CD4-positive, alpha-beta T cell treated with Interleukin-12 subunit alpha and Interleukin-12 subunit beta, for 1 hour (primary cell): ENCODE measurements at regions not wholly inside any gene's neighbourhood (a gene's known extent, or its start where the extent isn't known, plus 50 kb on each side); places are given as distances from the start of the nearest gene placed in this dataset.

ENCODE experiments used
- DNase-seq: peaks from one replicate; pipeline ENCODE4 v3.0.0-alpha.2; 2020

GRCh38 chr5:118029807-118030206 is 958.5 kb downstream of the DTWD2 start:
- no peak for DNase-seq

GRCh38 chr5:118022062-118022461 is 966.3 kb downstream of the DTWD2 start:
- DNase-seq = no peak

DNA sequence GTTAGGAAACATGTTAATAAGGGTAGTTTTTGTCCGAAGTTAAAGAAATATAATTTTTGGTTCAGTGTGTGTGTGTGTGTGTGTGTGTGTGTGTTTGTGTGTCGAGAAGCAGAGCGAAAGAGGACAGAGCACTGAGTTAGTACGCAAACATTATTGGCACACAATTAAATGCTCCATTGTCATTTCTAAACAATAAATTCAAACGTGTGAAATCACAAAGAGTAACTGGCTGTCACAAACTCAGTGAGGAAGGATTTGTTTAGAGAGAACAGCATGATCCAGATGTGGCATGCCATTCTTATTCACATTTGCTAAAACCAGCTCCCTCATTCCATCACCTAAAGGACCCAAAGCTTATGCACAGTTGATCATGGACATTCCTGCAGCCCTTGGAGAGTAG is 970.8 kb downstream of the DTWD2 start:
- DNase-seq = no peak

DNA sequence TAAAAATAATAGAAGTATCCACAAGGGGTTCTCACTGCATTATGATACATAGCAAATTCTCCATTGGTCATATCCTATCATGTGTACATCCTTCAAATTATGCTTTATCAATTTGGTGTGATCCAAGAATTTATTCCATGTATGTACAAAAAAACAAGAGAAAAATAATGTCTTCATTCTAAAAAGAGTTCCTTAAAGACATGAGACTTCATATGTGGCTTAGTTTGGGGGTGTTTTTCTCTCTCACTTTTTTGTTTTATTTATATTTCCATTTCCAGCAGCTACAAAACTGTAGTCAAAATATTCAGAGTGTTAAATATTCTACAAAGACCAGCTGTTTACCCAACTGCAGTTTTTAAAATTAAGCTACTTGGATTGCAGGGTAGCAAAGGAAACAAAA is 972.0 kb downstream of the DTWD2 start:
- no peak for DNase-seq

DNA sequence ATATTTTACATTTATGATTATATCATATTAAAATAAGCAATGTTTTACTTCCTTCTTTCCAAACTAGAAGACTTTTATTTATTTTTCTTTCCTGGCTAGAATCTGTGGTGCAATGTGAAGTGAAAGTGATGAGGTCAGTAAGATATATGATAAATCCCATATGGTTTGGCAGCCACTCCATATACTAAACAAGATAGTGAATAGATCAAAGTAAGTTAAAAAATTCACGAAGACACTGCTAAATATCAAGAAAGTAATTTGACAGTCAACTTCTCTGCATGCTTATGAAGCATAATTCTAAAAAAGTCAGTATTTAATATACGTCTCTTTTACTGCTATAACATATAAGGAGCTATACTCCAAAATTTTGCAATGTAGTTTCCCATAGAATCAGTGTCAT is 972.8 kb downstream of the DTWD2 start:
- no peak for DNase-seq

- DNase-seq = no peak
Measured at GRCh38 chr5:118009741-118010297, 978.5 kb downstream of the DTWD2 start.

DNA sequence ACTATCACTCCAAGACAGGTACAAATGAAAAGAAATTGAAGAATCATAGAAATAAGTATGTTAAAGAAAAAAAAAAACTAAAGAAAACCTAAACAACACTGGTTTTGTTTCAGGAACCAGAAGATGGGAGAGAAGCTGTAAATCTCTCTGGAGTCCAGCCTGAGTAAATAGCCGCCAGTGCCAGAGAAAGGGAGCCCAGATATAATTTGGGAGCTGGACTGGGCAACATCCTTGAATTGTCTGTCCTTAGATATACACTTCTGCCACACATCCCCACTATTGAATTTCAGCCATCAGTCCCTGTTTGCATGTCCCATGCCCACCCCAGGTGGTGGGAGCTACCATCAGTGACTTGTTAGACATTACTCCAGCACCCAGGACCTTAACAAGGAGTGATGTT is 979.6 kb downstream of the DTWD2 start:
- no peak for DNase-seq

DNA sequence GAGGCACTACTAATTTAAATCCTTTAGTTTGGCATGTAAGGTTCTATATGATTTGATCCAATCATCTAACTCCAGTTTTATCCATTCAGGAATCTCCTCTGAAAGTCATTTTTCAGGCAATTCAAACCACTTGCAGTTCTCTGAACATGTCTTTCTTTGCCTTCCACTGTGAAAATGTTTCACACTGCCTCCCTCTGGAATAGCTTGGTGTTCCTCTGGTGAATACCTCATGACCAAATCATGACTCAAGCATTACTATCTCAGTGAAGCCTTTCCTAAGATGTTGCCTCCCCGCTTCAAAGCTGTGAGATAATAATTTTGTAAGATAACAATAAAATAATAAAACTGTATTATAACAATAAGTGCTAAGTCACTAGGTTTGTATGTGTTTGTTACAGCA is 981.1 kb downstream of the DTWD2 start:
- DNase-seq = no peak

- DNase-seq = no peak
Measured at GRCh38 chr5:118006219-118006618, 982.1 kb downstream of the DTWD2 start.

- no peak for DNase-seq
Measured at GRCh38 chr5:117999939-118000549, 988.3 kb downstream of the DTWD2 start.

- DNase-seq = no peak
Measured at GRCh38 chr5:117982691-117983090, 1005.7 kb downstream of the DTWD2 start.

DNA sequence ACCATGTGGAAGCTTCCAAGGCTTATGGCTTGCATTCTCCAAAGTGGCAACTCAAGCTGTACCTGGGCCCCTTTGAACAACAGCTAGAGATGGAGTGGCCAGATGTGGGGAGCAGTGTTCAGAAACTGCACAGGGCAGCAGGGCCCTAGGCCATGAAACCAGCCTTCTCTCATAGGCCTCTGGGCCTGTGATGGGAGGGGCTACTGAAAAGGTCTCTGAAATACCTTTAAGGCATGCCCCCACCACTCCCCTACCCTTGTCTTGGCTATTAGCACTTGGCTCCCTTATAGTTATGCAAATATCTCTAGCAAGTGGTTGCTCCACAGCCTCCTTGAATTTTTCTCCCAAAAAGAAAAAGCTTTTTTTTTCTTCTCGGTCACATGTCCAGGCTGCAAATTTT is 1014.6 kb downstream of the DTWD2 start:
- no peak for DNase-seq

DNA sequence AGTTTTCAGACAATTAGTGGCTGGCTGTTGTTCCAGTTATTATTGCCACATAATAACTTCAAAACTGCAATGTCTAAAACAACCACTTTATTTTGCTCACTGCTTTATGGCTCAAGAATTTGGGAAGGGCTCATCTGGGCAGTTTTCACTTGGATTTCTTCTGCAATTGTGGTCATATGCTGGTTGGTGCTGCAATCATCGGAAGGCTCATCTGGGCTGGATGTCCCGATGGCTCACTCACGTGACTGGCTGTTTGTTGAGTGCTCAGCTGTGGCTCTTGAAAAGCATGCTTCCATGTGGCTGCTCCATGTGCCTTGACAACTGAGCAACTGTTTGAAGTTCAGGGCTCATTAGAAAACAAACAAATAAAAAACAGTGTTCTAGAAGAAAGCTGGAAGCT is 1032.5 kb downstream of the DTWD2 start:
- no peak for DNase-seq

DNA sequence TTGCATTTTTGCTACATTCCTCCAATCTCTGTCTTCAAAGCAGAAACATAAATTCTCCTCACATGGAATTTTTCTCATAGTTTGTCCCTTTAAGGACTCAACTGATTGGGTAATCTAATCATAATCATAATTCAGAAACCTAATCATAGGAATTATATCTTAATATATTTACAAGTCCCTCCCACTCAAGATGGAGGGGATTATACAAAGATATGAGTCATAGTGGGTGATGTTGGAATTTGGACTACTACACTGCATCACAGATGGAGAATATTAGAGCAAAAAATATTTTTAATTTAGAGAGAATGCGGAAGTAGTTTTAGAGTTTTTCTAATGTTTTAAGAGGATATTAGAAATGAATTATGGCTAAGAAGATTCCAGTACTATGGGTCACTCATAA is 1034.0 kb downstream of the DTWD2 start:
- no peak for DNase-seq

- DNase-seq = no peak
Measured at GRCh38 chr5:117953272-117953671, 1035.1 kb downstream of the DTWD2 start.

DNA sequence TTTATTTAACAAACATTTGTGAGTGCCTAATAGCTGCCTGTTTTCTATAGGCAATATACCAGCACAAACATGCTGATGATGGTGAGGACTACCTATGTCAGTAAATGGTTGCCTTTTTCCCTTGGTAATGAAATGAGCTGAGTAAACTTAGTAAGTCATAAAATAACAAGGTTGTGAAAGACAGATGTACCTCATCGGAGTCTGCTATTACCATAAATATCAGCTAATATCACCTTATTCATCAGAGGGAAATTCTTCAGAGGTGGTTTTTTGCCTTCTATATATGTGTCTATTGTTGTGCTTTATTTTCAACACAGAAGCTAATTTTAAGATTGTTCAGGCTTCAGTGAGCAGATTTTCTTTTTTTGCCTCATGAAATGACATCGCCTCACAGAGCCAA is 1040.5 kb downstream of the DTWD2 start:
- DNase-seq = no peak

DNA sequence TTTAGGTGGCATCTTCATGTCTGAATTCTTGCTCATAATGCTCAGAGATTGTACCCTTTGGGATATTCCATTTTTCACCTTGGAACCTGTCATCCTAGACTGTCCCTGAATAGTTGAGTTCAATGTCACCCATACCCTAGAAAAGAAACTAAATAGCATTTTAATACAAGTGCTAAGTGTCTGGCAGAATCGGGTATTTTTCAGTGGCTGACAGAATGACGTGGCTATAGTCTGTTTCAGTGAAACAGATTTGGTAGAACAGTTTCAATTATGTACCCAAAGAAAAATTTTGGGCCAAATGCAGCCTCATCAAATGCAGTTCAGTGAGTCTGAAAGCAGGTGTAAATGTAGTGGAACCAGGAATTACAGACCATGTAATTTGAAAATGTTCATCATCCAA is 1041.2 kb downstream of the DTWD2 start:
- DNase-seq = no peak

DNA sequence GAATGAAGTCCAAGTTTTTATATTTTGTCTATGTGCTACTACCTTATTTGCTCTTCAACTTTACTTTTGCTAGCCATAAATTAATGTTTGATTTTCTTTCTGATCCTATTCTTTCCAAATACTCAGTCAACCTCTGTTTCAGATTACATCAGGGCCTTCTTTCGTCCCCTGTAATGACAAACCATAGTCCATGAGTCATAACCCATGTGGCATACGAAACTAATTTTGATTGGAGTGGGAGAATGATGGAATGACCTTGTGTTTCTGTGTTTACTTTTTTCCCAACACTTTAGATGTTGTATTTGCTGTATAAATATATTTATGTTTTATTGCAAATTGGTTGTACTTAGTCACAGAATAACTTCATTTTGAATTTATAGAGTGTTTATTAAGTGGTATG is 1043.1 kb downstream of the DTWD2 start:
- no peak for DNase-seq

GRCh38 chr5:117943541-117943940 is 1044.8 kb downstream of the DTWD2 start:
- DNase-seq = no peak

- DNase-seq = no peak
Measured at GRCh38 chr5:117942861-117943519, 1045.4 kb downstream of the DTWD2 start.

DNA sequence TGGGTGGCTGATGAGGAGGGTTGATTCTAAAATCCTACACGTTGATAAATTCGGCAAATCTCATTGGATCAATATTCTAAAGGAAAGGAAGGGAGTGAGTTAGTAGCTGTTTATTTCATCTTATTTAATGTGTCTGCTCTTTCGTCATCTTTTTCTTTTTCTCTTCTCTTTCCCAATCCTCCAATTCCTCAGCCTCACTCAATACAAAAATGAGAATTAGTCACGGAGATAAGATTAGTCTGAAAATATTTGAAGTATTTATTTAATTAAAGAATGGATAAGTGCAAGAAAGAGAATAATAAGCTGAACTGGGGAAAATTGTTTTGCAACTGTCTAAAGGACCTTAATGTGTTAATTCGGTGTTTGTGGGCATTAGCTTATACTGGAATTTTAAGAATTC is 1095.1 kb downstream of the DTWD2 start:
- no peak for DNase-seq

DNA sequence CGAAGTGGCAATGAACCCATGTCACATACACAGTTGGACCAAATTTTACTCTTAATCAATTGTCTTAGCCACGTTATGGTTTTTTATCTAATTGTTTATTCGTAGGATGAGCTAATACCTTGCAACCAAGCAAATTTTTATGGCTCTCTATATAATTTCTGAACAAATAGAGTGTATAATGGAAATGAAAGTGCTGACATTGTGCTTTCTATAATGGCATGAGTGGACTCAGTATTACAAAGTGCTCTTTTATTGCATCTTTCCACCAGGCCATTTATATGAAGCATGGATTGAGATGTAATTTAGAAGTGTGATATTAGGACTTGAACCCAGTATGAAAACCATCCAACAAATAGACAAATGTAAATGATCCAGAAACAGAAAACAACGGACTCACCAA is 1096.0 kb downstream of the DTWD2 start:
- DNase-seq = no peak

- no peak for DNase-seq
Measured at GRCh38 chr5:117889596-117889995, 1098.8 kb downstream of the DTWD2 start.

DNA sequence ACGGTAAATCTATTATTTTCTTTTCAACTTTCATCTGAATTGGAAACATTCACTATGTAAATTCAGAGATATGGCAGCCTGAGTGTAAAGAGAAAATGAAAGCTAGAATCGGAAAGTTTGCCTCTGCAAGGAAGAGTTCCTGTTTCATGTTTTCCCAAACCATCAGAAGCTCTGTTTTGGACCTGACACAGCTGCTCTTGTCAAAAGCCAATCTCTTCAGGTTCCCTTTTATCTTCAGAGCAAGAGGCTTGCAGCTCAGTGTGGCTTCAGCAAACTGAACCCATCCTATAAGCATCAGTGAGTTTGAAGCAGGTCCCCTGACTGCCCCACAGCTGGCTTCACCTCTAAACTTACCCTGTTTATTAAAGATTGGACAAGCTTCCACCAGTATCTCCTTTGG is 1099.7 kb downstream of the DTWD2 start:
- DNase-seq = no peak
